GM12892 (cell line): ENCODE measurements at regions not wholly inside any gene's neighbourhood (a gene's known extent, or its start where the extent isn't known, plus 50 kb on each side); places are given as distances from the start of the nearest gene placed in this dataset.

Experiments used
- POLR2A ChIP-seq: IDR thresholded peaks from 2 replicates; pipeline ENCODE4 v1.6.1; 2011; ENCODE audit warnings: low read depth, low read length, control low read depth
- POLR2AphosphoS5 ChIP-seq: IDR thresholded peaks from 2 replicates; pipeline ENCODE4 v1.6.1; 2011; ENCODE audit warnings: low read depth, low read length, control low read depth
- TAF1 ChIP-seq: IDR thresholded peaks from 2 replicates; pipeline ENCODE4 v1.6.1; 2011; ENCODE audit warnings: low read depth, mild to moderate bottlenecking, control low read depth, low read length, borderline replicate concordance

- TF ChIP-seq POLR2A (no peak), TAF1 (no peak), POLR2AphosphoS5 (no peak)
These were observed 77.3 kb downstream of the DRAM2 start for GRCh38 chr1:111062624-111063023.
